ENCODE measurements at regions not wholly inside any gene's neighbourhood (a gene's known extent, or its start where the extent isn't known, plus 50 kb on each side); places are given as distances from the start of the nearest gene placed in this dataset.

- ATAC-seq (ENCODE audit: low read depth), result no peak
- 93% methylated on average over 2 of the region's 2 CpGs for WGBS (ENCODE audit: insufficient coverage)
- no peaks in the 10 kb centered on the region for H3K4me1 Mint-ChIP-seq
- H3K9me3 ChIP-seq (ENCODE audit: control extremely low read depth in 1 of 3, control insufficient read depth in 2 of 3, insufficient read depth in 1 of 3, low read length in 2 of 3), result no peaks in the 10 kb centered on the region
- intact Hi-C loops (cut with micrococcal nuclease), result no loop called here
- no peak overlapping the region for H3K27ac ChIP-seq (ENCODE audit: low read length in 2 of 2)
- no peaks in the 10 kb centered on the region for H3K36me3 ChIP-seq (replicated peaks in 1 of 2; ENCODE audit: control extremely low read depth in 1 of 2, control insufficient read depth in 1 of 2, extremely low read depth in 1 of 2, insufficient read depth in 2 of 2, low read length in 1 of 2)
- no peak overlapping the region for H3K27ac Mint-ChIP-seq
- ChIA-PET POLR2A (no interaction called here), CTCF (interaction anchor here (1.1 to 3.7 kb wide), 5 partner anchors 10 to 267 kb away, joined by 3 to 13 read pairs (median 3); no protein-coding TSS in a partner anchor)
- H3K79me2 ChIP-seq (ENCODE audit: control insufficient read depth, insufficient read depth, low read length), result no peaks in the 10 kb centered on the region
- TF ChIP-seq, protein P1, sequence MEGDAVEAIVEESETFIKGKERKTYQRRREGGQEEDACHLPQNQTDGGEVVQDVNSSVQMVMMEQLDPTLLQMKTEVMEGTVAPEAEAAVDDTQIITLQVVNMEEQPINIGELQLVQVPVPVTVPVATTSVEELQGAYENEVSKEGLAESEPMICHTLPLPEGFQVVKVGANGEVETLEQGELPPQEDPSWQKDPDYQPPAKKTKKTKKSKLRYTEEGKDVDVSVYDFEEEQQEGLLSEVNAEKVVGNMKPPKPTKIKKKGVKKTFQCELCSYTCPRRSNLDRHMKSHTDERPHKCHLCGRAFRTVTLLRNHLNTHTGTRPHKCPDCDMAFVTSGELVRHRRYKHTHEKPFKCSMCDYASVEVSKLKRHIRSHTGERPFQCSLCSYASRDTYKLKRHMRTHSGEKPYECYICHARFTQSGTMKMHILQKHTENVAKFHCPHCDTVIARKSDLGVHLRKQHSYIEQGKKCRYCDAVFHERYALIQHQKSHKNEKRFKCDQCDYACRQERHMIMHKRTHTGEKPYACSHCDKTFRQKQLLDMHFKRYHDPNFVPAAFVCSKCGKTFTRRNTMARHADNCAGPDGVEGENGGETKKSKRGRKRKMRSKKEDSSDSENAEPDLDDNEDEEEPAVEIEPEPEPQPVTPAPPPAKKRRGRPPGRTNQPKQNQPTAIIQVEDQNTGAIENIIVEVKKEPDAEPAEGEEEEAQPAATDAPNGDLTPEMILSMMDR (IDR thresholded peaks at IDR 0.05), result no peak
- no peak for TF ChIP-seq EZH2 (IDR thresholded peaks at IDR 0.05; ENCODE audit: borderline replicate concordance, insufficient read depth, low read depth, low read length, poor library complexity, severe bottlenecking)
- H2AFZ ChIP-seq (ENCODE audit: insufficient read depth, low read depth, low read length, poor library complexity, severe bottlenecking), result no peak overlapping the region
- no peaks in the 10 kb centered on the region for H3K27me3 ChIP-seq (replicated peaks in 1 of 4; ENCODE audit: control extremely low read depth in 1 of 4, control insufficient read depth in 3 of 4, insufficient read depth in 4 of 4, low read length in 3 of 4)
- H3K4me3 Mint-ChIP-seq, result no peak overlapping the region
- H3K4me1 ChIP-seq (ENCODE audit: control insufficient read depth in 2 of 2, insufficient read depth in 2 of 2, low read length in 2 of 2), result no peaks in the 10 kb centered on the region
- DNase-seq, result no peak
- H3K4me2 ChIP-seq (replicated peaks; ENCODE audit: low read depth, low read length, poor library complexity, severe bottlenecking), result no peak overlapping the region
- no peak overlapping the region for H3K9ac ChIP-seq (ENCODE audit: low read length)
- peaks cover 21% of the 10 kb centered on the region for H3K27me3 Mint-ChIP-seq
- H3K4me3 ChIP-seq (ENCODE audit: control extremely low read depth in 1 of 5, extremely low read depth in 1 of 5, insufficient read depth in 1 of 5, low read depth in 2 of 5, low read length in 4 of 5), result no peak overlapping the region
- no peaks in the 10 kb centered on the region for H3K9me3 Mint-ChIP-seq (ENCODE audit: insufficient read depth)
- no peaks in the 10 kb centered on the region for H4K20me1 ChIP-seq (ENCODE audit: control insufficient read depth, insufficient read depth, low read length, poor library complexity, severe bottlenecking)
These were observed 59.6 kb upstream of the INCENP start for GRCh38 chr11:62064221-62064620.

GRCh38 chr11:62062223-62062861, 61.5 kb upstream of the INCENP start:
- Histone ChIP-seq H2AFZ (ENCODE audit: insufficient read depth, low read depth, low read length, poor library complexity, severe bottlenecking) (no peak overlapping the region), H3K4me3 (ENCODE audit: control extremely low read depth in 1 of 5, extremely low read depth in 1 of 5, insufficient read depth in 1 of 5, low read depth in 2 of 5, low read length in 4 of 5) (no peak overlapping the region), H3K36me3 (replicated peaks in 1 of 2; ENCODE audit: control extremely low read depth in 1 of 2, control insufficient read depth in 1 of 2, extremely low read depth in 1 of 2, insufficient read depth in 2 of 2, low read length in 1 of 2) (no peaks in the 10 kb centered on the region), H3K4me2 (replicated peaks; ENCODE audit: low read depth, low read length, poor library complexity, severe bottlenecking) (no peak overlapping the region), H3K9ac (ENCODE audit: low read length) (no peak overlapping the region), H3K27ac (ENCODE audit: low read length in 2 of 2) (no peak overlapping the region), H4K20me1 (ENCODE audit: control insufficient read depth, insufficient read depth, low read length, poor library complexity, severe bottlenecking) (no peaks in the 10 kb centered on the region), H3K79me2 (ENCODE audit: control insufficient read depth, insufficient read depth, low read length) (no peaks in the 10 kb centered on the region), H3K4me1 (ENCODE audit: control insufficient read depth in 2 of 2, insufficient read depth in 2 of 2, low read length in 2 of 2) (no peaks in the 10 kb centered on the region), H3K9me3 (ENCODE audit: control extremely low read depth in 1 of 3, control insufficient read depth in 2 of 3, insufficient read depth in 1 of 3, low read length in 2 of 3) (no peaks in the 10 kb centered on the region), H3K27me3 (replicated peaks in 1 of 4; ENCODE audit: control extremely low read depth in 1 of 4, control insufficient read depth in 3 of 4, insufficient read depth in 4 of 4, low read length in 3 of 4) (no peaks in the 10 kb centered on the region)
- 88% methylated on average over 4 of the region's 4 CpGs for WGBS (ENCODE audit: insufficient coverage)
- POLR2A ChIA-PET, result no interaction called here
- H3K4me1 Mint-ChIP-seq, result no peaks in the 10 kb centered on the region
- DNase-seq (no peak), ATAC-seq (ENCODE audit: low read depth) (no peak)
- no peaks in the 10 kb centered on the region for H3K9me3 Mint-ChIP-seq (ENCODE audit: insufficient read depth)
- H3K27ac Mint-ChIP-seq, result no peak overlapping the region
- TF ChIP-seq, protein P1 (IDR thresholded peaks at IDR 0.05), result no peak
- TF ChIP-seq EZH2 (IDR thresholded peaks at IDR 0.05; ENCODE audit: borderline replicate concordance, insufficient read depth, low read depth, low read length, poor library complexity, severe bottlenecking), result no peak
- H3K4me3 Mint-ChIP-seq, result no peak overlapping the region
- H3K27me3 Mint-ChIP-seq, result peaks cover 14% of the 10 kb centered on the region
- intact Hi-C loops (cut with micrococcal nuclease), result no loop called here
- CTCF ChIA-PET, result interaction anchor here (1.2 to 3.7 kb wide), 4 partner anchors 20 to 164 kb away, joined by 3 to 13 read pairs (median 4); no protein-coding TSS in a partner anchor

Measured in B cell (primary cell).